Stimulated activated CD4-positive, alpha-beta T cell treated with anti-CD3 and anti-CD28 coated beads, TNF-alpha, amount 100 ng/mL, for 48 hours (primary cell): ENCODE measurements at regions not wholly inside any gene's neighbourhood (a gene's known extent, or its start where the extent isn't known, plus 50 kb on each side); places are given as distances from the start of the nearest gene placed in this dataset.

ENCODE experiments used
- DNase-seq, 3 donors: peaks; one replicate each; pipeline ENCODE4 v3.0.0-alpha.2; 2020; ENCODE audit warnings: low read depth in 3 of 3

GRCh38 chr21:15241997-15242736 is 177.4 kb upstream of the NRIP1 start:
- no peak for DNase-seq

GRCh38 chr21:15242906-15243305 is 178.1 kb upstream of the NRIP1 start:
- DNase-seq, result no peak

GRCh38 chr21:15243406-15243805 is 178.6 kb upstream of the NRIP1 start:
- no peak for DNase-seq

GRCh38 chr21:15247613-15248012 is 182.8 kb upstream of the NRIP1 start:
- DNase-seq, result no peak

- no peak for DNase-seq
Measured at GRCh38 chr21:15249285-15249993, 184.6 kb upstream of the NRIP1 start.

GRCh38 chr21:15250384-15250783 is 185.6 kb upstream of the NRIP1 start:
- no peak for DNase-seq

- DNase-seq, result no peak
Measured at GRCh38 chr21:15252431-15252830, 187.6 kb upstream of the NRIP1 start.

GRCh38 chr21:15254111-15254510 is 189.3 kb upstream of the NRIP1 start:
- no peak for DNase-seq

GRCh38 chr21:15255261-15255660 is 190.5 kb upstream of the NRIP1 start:
- DNase-seq, result no peak

GRCh38 chr21:15255763-15256162 is 191.0 kb upstream of the NRIP1 start:
- DNase-seq, result no peak

- no peak for DNase-seq
Measured at GRCh38 chr21:15256996-15257395, 192.2 kb upstream of the NRIP1 start.

GRCh38 chr21:15257646-15258045 is 192.8 kb upstream of the NRIP1 start:
- DNase-seq, result no peak

- no peak for DNase-seq
Measured at GRCh38 chr21:15259824-15260223, 195.0 kb upstream of the NRIP1 start.

GRCh38 chr21:15260604-15261003 is 195.8 kb upstream of the NRIP1 start:
- DNase-seq, result no peak

- DNase-seq, result no peak
Measured at GRCh38 chr21:15264084-15264665, 199.4 kb upstream of the NRIP1 start.

- DNase-seq, result no peak
Measured at GRCh38 chr21:15272171-15272570, 207.4 kb upstream of the NRIP1 start.

GRCh38 chr21:15272591-15272990 is 207.8 kb upstream of the NRIP1 start:
- no peak for DNase-seq

- DNase-seq, result no peak
Measured at GRCh38 chr21:15273244-15273643, 208.4 kb upstream of the NRIP1 start.

GRCh38 chr21:15274701-15275485 is 210.1 kb upstream of the NRIP1 start:
- no peak for DNase-seq

GRCh38 chr21:15275615-15276235 is 210.9 kb upstream of the NRIP1 start:
- DNase-seq, result no peak

GRCh38 chr21:15276243-15276642 is 211.4 kb upstream of the NRIP1 start:
- DNase-seq, result no peak

- no peak for DNase-seq
Measured at GRCh38 chr21:15277466-15277865, 212.7 kb upstream of the NRIP1 start.
